SK-N-SH (cell line): ENCODE measurements at regions not wholly inside any gene's neighbourhood (a gene's known extent, or its start where the extent isn't known, plus 50 kb on each side); places are given as distances from the start of the nearest gene placed in this dataset.

Source experiments
- CTCF ChIA-PET: fragments of 300-600, 350-600 bp; formaldehyde crosslinking; extraction: SDS; loops from one replicate; lab custom pipeline; 2021; lab: Yijun Ruan, JAX
- POLR2A ChIA-PET: fragments of 350-600 bp; sonication (Branson Sonifier 250); formaldehyde crosslinking; extraction: SDS; loops from one replicate; lab custom pipeline; 2020; ENCODE audit warnings: antibody characterized with exemption, inconsistent platforms; lab: Yijun Ruan, JAX
- DNase-seq: peaks from one replicate; pipeline ENCODE4 v3.0.0; 2012
- H2AFZ ChIP-seq: fragments of 200-600 bp; sonication (generic); 2 replicates; pipeline ENCODE4 v1.8.1; 2016; ENCODE audit warnings: antibody characterized with exemption, mild to moderate bottlenecking, low read depth
- H3F3A ChIP-seq: fragments of 200-600 bp; sonication (generic); replicated peaks from 2 replicates; pipeline ENCODE3; 2016; ENCODE audit warnings: antibody characterized with exemption, mild to moderate bottlenecking; ENCODE audit not compliant: insufficient read depth
- H3K27ac ChIP-seq, 2 experiments: fragments of 200-500 bp in 1 of 2; fragments of 200-600 bp in 1 of 2; sonication (Bioruptor generic) in 1 of 2; sonication (generic), shearing (Covaris generic) in 1 of 2; 2 replicates each; pipeline versions ENCODE4 v1.5.1 to v1.6.1; 2014 to 2016; ENCODE audit warnings: low read depth in 2 of 2, inconsistent platforms in 1 of 2, low read length in 1 of 2, mild to moderate bottlenecking in 1 of 2, mixed read lengths in 1 of 2
- H3K27me3 ChIP-seq: fragments of 200-600 bp; sonication (generic), shearing (Covaris generic); 2 replicates; pipeline ENCODE4 v1.6.1; 2016; ENCODE audit warnings: mixed run types; ENCODE audit not compliant: insufficient read depth
- H3K36me3 ChIP-seq, 2 experiments: fragments of 200-500 bp in 1 of 2; fragments of 200-600 bp in 1 of 2; sonication (Bioruptor generic) in 1 of 2; sonication (generic) in 1 of 2; replicated peaks in 1 of 2; 2 replicates each; pipeline versions ENCODE3 to v1.5.1; 2014 to 2016; ENCODE audit warnings: low read length in 1 of 2, mild to moderate bottlenecking in 1 of 2; ENCODE audit not compliant: insufficient read depth in 2 of 2, control insufficient read depth in 1 of 2
- H3K4me1 ChIP-seq, 2 experiments: fragments of 200-500 bp in 1 of 2; fragments of 200-600 bp in 1 of 2; sonication (Bioruptor generic) in 1 of 2; sonication (generic), shearing (Covaris generic) in 1 of 2; 2 replicates each; pipeline versions ENCODE4 v1.5.1 to v1.6.1; 2014 to 2016; ENCODE audit warnings: low read depth in 1 of 2, low read length in 1 of 2, mixed run types in 1 of 2; ENCODE audit not compliant: insufficient read depth in 2 of 2, control insufficient read depth in 1 of 2
- H3K4me2 ChIP-seq: fragments of 200-600 bp; sonication (generic), shearing (Covaris generic); 2 replicates; pipeline ENCODE4 v1.6.1; 2017; ENCODE audit warnings: mixed run types
- H3K4me3 ChIP-seq, 2 experiments: fragments of 200-500 bp in 1 of 2; fragments of 200-600 bp in 1 of 2; sonication (Bioruptor generic) in 1 of 2; sonication (generic), shearing (Covaris generic) in 1 of 2; 2 replicates each; pipeline versions ENCODE4 v1.5.1 to v1.8.1; 2014 to 2016; ENCODE audit warnings: low read depth in 2 of 2, inconsistent platforms in 1 of 2, low read length in 1 of 2, mild to moderate bottlenecking in 1 of 2, mixed read lengths in 1 of 2, moderate library complexity in 1 of 2
- H3K79me2 ChIP-seq: fragments of 200-600 bp; sonication (generic); 2 replicates; pipeline ENCODE4 v1.8.1; 2017; ENCODE audit warnings: mild to moderate bottlenecking; ENCODE audit not compliant: insufficient read depth
- H3K9ac ChIP-seq: fragments of 200-600 bp; sonication (generic); 2 replicates; pipeline ENCODE4 v1.6.1; 2017; ENCODE audit warnings: mixed run types
- H3K9me2 ChIP-seq: fragments of 200-600 bp; sonication (generic); 2 replicates; pipeline ENCODE4 v1.6.1; 2017; ENCODE audit warnings: mixed run types
- H3K9me3 ChIP-seq: fragments of 200-600 bp; sonication (generic); 2 replicates; pipeline ENCODE4 v1.6.1; 2017; ENCODE audit warnings: mixed run types, mild to moderate bottlenecking, moderate library complexity
- H4K20me1 ChIP-seq: fragments of 200-600 bp; sonication (generic); 2 replicates; pipeline ENCODE4 v1.6.1; 2017; ENCODE audit warnings: mild to moderate bottlenecking, mixed run types; ENCODE audit not compliant: insufficient read depth
- CTCF ChIP-seq: fragments of 200-600 bp; sonication (generic); IDR thresholded peaks from 2 replicates; pipeline ENCODE4 v1.6.1; 2017; ENCODE audit warnings: antibody characterized with exemption, mild to moderate bottlenecking, moderate library complexity
- FOSL2 ChIP-seq: IDR thresholded peaks from 2 replicates; pipeline ENCODE4 v1.4.0; 2012; ENCODE audit warnings: low read depth, mild to moderate bottlenecking, moderate library complexity, borderline replicate concordance
- FOXJ3 ChIP-seq: sonication (generic); formaldehyde crosslinking; IDR thresholded peaks from 2 replicates; pipeline ENCODE4 v1.5.1; 2020; ENCODE audit warnings: mild to moderate bottlenecking, missing genetic modification reagents
- GABPA ChIP-seq: IDR thresholded peaks from 2 replicates; pipeline ENCODE4 v1.4.0; 2012; ENCODE audit warnings: low read depth, mild to moderate bottlenecking
- GATA2 ChIP-seq: sonication (generic); formaldehyde crosslinking; IDR thresholded peaks from 2 replicates; pipeline ENCODE4 v1.5.0; 2020; ENCODE audit warnings: mild to moderate bottlenecking, missing genetic modification reagents
- MXI1 ChIP-seq: IDR thresholded peaks from 2 replicates; pipeline ENCODE4 v1.6.1; 2012; ENCODE audit warnings: mild to moderate bottlenecking, low read depth, low read length, improper control_type of control experiment
- NRF1 ChIP-seq: IDR thresholded peaks from 2 replicates; pipeline ENCODE4 v1.6.1; 2012; ENCODE audit warnings: low read depth, mild to moderate bottlenecking, low read length
- RCOR1 ChIP-seq: fragments of 150-350 bp; IDR thresholded peaks from 2 replicates; pipeline ENCODE4 v1.6.1; 2017; ENCODE audit warnings: antibody characterized with exemption, low read length
- REST ChIP-seq: IDR thresholded peaks from 2 replicates; pipeline ENCODE4 v1.6.1; 2012; ENCODE audit warnings: mild to moderate bottlenecking, low read depth, low read length, moderate library complexity
- RFX5 ChIP-seq: IDR thresholded peaks from 2 replicates; pipeline ENCODE4 v1.6.1; 2012; ENCODE audit warnings: mild to moderate bottlenecking, improper control_type of control experiment, low read length
- SIN3A ChIP-seq: IDR thresholded peaks from 2 replicates; pipeline ENCODE4 v1.6.1; 2012; ENCODE audit warnings: low read depth, mild to moderate bottlenecking, low read length, moderate library complexity, borderline replicate concordance
- SMC3 ChIP-seq: IDR thresholded peaks from 2 replicates; pipeline ENCODE4 v1.6.1; 2012; ENCODE audit warnings: low read depth, low read length, improper control_type of control experiment
- TAF1 ChIP-seq: IDR thresholded peaks from 2 replicates; pipeline ENCODE4 v1.6.1; 2012; ENCODE audit warnings: low read depth, mild to moderate bottlenecking, low read length, moderate library complexity, borderline replicate concordance
- TEAD4 ChIP-seq: IDR thresholded peaks from 2 replicates; pipeline ENCODE4 v1.4.0; 2012; ENCODE audit warnings: mild to moderate bottlenecking, borderline replicate concordance; ENCODE audit not compliant: insufficient read depth
- YY1 ChIP-seq: IDR thresholded peaks from 2 replicates; pipeline ENCODE4 v1.4.0; 2012; ENCODE audit warnings: low read depth, mild to moderate bottlenecking
- WGBS: methylation state at CpG from one replicate; pipeline ENCODE4 v1.1.6; 2017; ENCODE audit warnings: low lambda C conversion rate; 5-methylcytosine and 5-hydroxymethylcytosine counted together
- TF ChIP-seq, protein P1 (sequence below): IDR thresholded peaks from 2 replicates; pipeline ENCODE4 v1.4.0; 2012; ENCODE audit warnings: low read depth, borderline replicate concordance
- TF ChIP-seq, protein P2 (sequence below): IDR thresholded peaks from 2 replicates; pipeline ENCODE4; 2012

DNA sequence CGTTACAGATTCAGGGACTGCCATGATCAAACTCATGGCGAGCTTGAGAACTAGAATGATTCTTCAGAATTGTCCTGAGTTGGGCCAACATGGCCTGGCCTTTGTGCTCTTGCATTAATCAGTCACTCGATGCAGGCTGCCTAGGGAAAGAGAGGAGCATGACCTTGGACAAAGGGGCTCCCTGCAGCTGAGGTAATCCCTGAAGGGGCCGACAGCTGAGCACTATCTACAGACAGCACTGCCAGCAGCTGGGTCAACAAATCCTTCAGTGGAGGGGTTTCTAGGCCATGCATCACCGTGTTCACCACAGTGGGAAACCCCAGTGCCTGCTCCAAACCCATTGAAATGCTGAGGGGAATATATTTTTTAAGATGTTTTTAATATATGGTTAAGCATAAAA lies 159.5 kb upstream of the POU2AF2 start (continued):
- TF ChIP-seq FOSL2: no peak
- TF ChIP-seq TAF1: no peak
- no peak for TF ChIP-seq RCOR1
- TF ChIP-seq NRF1: no peak
- TF ChIP-seq YY1: no peak
- TF ChIP-seq SMC3: no peak
- no peak for TF ChIP-seq SIN3A

DNA sequence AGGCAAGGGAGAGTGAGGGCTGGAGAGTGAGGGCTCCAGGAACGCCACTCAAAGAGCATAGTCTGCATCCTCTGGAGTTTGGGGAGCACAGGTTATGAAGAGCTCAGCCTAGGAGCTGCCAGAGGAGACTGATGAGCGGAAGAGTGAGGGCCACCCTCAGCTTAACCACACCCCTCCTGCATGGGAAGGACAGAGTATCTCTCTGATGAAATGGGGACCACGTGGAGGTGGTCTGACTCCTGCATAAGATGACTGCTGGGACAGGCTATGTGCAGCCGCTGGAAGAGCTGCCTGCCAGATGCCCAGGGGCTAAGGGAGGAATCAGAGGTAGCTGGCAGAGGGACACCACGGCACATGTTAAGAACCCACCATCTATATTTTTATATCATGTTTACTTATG lies 162.9 kb upstream of the POU2AF2 start:
- Histone ChIP-seq H3K79me2 (no peaks in the 10 kb centered on the region), H3K4me1 (peaks cover 0 to 13% of the 10 kb centered on the region in 2 experiments; a peak in 3 of 4 replicates), H4K20me1 (no peaks in the 10 kb centered on the region), H3K4me3 (no peak overlapping the region), H3K9me3 (no peaks in the 10 kb centered on the region), H3K36me3 (no peaks in the 10 kb centered on the region), H3K9me2 (no peaks in the 10 kb centered on the region), H3K9ac (no peak overlapping the region), H2AFZ (no peak overlapping the region), H3F3A (no peaks in the 10 kb centered on the region), H3K27ac (no peak overlapping the region), H3K4me2 (no peak overlapping the region), H3K27me3 (no peaks in the 10 kb centered on the region)
- DNase-seq: peak; percentile 27
- WGBS: 45% methylated on average over 5 of the region's 5 CpGs
- ChIA-PET POLR2A (no interaction called here), CTCF (interaction anchor here (0.9 kb wide), 1 partner anchor 25 kb away, joined by 4 read pairs; no protein-coding TSS in a partner anchor)
- TF ChIP-seq MXI1 (peak; percentile 52; the same call in 1 of the 2 replicates), TEAD4 (no peak)

- Histone ChIP-seq H3K4me3 (no peak overlapping the region), H3K27me3 (no peaks in the 10 kb centered on the region), H3K9ac (no peak overlapping the region), H3K36me3 (no peaks in the 10 kb centered on the region), H3F3A (no peaks in the 10 kb centered on the region), H3K9me2 (no peaks in the 10 kb centered on the region), H3K4me1 (peaks cover 0 to 13% of the 10 kb centered on the region in 2 experiments; a peak in 3 of 4 replicates), H2AFZ (no peak overlapping the region), H4K20me1 (no peaks in the 10 kb centered on the region), H3K79me2 (no peaks in the 10 kb centered on the region), H3K4me2 (no peak overlapping the region), H3K9me3 (no peaks in the 10 kb centered on the region), H3K27ac (no peak overlapping the region)
- no peak for DNase-seq
- POLR2A ChIA-PET: no interaction called here
- WGBS: 94% methylated on average over 3 of the region's 3 CpGs
- CTCF ChIA-PET: interaction anchor here (0.5 to 1.4 kb wide), 3 partner anchors 150 to 550 kb away, joined by 3 to 4 read pairs (median 3); no protein-coding TSS in a partner anchor
- no peak for TF ChIP-seq YY1
- no peak for TF ChIP-seq RFX5
- no peak for TF ChIP-seq TEAD4
- TF ChIP-seq, protein P1, sequence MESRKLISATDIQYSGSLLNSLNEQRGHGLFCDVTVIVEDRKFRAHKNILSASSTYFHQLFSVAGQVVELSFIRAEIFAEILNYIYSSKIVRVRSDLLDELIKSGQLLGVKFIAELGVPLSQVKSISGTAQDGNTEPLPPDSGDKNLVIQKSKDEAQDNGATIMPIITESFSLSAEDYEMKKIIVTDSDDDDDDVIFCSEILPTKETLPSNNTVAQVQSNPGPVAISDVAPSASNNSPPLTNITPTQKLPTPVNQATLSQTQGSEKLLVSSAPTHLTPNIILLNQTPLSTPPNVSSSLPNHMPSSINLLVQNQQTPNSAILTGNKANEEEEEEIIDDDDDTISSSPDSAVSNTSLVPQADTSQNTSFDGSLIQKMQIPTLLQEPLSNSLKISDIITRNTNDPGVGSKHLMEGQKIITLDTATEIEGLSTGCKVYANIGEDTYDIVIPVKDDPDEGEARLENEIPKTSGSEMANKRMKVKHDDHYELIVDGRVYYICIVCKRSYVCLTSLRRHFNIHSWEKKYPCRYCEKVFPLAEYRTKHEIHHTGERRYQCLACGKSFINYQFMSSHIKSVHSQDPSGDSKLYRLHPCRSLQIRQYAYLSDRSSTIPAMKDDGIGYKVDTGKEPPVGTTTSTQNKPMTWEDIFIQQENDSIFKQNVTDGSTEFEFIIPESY: no peak
- TF ChIP-seq, protein P2, sequence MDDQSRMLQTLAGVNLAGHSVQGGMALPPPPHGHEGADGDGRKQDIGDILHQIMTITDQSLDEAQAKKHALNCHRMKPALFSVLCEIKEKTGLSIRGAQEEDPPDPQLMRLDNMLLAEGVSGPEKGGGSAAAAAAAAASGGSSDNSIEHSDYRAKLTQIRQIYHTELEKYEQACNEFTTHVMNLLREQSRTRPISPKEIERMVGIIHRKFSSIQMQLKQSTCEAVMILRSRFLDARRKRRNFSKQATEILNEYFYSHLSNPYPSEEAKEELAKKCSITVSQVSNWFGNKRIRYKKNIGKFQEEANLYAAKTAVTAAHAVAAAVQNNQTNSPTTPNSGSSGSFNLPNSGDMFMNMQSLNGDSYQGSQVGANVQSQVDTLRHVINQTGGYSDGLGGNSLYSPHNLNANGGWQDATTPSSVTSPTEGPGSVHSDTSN: no peak
- TF ChIP-seq FOXJ3: no peak
- no peak for TF ChIP-seq GABPA
- no peak for TF ChIP-seq CTCF
- no peak for TF ChIP-seq GATA2
- TF ChIP-seq RCOR1: no peak
- TF ChIP-seq FOSL2: no peak
- no peak for TF ChIP-seq NRF1
- no peak for TF ChIP-seq REST
Observed at GRCh38 chr11:111081021-111081511, 164.5 kb upstream of the POU2AF2 start.
